NCI-H446 (cell line): ENCODE measurements at regions not wholly inside any gene's neighbourhood (a gene's known extent, or its start where the extent isn't known, plus 50 kb on each side); places are given as distances from the start of the nearest gene placed in this dataset.

ENCODE experiments used
- DNase-seq, 2 experiments: peaks; one replicate each; lab custom pipeline; 2025; lab: John Stamatoyannopoulos, UW

DNA sequence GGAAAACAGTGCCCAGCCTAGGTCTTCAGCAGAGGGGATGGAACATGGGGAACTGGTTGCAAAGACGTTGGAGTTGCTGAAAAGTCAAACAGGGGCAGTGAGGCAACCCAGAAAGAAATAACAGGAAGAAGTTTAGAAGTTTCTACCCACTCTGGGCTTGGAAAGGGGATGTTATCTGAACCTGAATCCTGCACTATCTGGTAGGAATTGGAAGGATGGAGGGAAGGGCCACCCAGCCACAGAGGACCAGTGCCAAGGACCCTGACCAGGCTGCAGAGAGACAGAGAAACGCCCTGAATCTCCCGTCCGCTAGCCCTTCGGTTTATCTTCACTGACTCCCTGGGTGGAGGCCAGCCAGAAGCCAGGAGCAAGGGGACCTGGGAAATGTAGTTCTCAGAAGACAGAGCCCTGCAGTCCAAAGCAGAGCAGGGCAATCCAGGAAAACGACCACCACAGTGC is 217.3 kb upstream of the RREB1 start:
- no peak for DNase-seq

DNA sequence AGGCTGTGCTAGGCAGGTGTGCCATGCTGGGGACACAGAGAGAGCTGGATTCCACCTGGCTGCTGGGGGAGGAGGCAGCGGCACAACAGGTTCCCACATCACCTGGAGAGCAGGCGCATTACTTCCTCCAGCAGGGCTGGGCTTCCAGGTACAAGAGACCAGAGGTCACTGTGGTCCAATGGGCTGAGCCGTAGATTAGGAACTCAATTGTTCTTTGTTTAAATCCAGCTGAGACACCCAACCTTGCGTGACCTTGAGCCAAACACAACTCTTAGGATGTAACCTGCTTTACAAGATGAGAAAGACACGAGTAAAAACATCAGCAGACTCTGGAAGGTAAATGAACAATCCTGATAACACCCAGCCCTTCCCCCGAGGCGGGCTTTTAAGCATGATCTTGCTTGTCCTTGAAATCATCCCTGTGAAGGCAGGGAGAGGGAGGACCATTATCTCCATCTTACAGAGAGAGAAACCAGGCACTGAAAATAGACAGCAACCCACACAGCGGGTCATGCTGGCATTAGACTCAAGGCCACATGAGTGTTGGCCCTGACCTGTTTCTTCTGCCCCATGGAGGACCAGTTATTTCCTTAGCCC is 216.5 kb upstream of the RREB1 start:
- DNase-seq: no peak

DNA sequence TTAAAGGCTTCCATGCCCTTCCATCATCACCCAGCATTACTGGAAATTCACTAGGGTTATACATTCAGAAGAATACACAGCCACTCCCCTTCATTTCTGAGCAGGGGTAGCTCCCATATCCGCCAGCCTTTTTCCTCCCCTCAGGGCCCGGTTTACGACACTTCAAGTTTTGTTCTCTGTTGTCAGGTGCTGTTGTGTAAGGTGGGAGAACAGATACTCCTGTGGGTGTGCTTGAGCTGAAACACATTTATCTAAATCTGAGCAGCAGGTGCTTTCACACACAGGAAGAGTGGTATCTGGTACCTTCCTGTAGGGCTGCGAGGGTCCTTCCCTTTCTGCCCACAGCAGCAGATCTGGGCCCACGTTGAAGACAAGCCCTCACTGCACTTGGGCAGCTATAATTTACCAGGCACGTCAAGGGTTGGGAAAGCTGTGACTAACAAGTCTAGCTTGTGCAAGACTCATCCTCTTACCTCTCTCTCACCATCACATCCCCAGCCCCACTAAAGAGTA is 215.8 kb upstream of the RREB1 start:
- no peak for DNase-seq

DNA sequence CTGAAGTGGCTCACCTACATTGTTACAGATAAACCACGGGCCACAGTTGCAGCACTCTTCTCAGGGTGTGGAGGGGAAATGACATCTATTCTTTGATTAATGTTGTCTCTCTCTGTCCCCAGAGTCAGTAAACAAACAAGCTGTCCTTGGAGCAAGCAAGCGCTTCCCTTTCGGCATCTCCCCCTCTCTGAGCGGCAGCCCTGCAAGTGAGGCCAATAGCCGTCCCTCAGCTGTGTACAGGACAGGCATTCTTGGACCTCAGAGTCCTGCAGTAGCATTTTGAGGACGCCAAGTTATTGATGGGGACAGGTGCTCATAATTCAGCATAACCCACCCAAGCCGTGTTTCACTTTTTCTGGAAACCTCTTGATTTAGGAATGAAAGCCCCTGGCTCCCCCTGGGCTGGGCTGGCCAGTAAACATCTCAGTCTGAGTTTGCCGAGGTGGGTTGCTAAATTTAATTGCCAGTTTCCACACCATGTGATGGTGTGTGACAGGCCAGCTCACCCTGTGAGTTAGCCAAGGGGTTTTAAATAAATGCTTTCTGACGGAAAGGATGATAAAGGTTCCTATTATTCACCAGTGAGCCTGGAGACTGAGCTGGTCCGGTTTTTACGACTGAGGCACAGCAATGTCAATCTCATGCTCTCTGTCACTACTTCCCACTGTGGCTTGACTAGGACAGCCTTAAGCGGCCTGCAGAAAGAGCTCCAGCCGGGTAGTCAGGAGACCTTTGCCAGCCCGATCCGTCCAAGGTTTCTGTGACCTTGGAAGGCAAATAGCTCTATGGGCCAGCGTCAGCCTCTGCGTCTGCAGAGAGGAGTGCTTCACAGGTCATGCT is 214.8 kb upstream of the RREB1 start:
- no peak for DNase-seq

DNA sequence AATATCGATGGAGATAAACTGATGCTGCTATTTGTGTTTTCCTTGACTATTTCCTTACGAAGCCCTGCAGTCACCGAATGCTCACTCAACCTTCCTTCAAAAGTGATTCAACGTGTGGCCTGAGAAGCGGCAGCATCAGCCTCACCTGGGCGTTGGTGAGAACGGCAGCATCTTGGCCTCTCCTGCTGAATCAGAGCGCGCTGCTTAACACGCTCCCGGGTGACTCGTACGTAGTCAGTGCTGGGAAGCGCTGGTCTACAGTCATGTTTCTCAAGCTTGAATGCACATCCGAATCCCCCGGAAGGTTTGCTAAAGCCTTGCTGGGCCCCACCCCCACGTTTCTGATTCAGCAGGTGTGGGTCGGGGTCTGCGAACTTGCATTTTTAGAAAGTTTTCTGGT is 214.1 kb upstream of the RREB1 start:
- DNase-seq: no peak

DNA sequence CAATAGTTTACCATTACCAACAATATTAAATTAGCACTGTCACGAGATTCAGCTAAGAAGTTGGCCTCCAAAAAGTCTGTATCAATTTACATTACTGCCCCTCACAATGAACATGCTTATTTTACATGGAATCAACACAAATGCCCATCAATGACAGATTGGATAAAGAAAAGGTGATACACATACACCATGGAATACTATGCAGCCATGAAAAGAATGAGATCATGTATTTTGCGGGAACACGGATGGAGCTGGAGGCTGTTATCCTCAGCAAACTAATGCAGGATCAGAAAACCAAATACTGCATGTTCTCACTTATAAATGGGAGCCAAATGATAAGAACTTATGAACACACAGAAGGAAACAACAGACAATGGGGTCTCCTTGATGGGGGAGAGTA is 211.8 kb upstream of the RREB1 start:
- DNase-seq: no peak

DNA sequence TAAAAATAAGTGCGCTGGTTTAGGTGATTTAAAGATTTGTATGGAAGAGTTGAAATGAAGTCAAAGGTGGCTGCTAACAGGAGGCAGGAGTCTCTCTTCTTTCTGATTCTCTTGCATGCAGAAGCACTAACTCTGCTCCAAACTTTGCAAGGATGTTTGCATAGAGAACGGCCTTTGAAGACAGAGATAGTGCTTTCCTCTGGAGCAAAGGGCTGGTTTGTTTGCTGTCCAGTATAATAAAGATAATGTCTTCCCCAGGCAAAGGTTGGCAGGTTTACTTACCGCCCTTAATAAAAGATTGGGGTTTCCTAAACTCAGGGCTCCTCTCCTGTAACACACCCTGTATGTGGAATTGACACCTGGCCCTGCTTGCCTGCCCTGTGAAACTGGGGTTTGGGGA is 210.6 kb upstream of the RREB1 start:
- no peak for DNase-seq

DNA sequence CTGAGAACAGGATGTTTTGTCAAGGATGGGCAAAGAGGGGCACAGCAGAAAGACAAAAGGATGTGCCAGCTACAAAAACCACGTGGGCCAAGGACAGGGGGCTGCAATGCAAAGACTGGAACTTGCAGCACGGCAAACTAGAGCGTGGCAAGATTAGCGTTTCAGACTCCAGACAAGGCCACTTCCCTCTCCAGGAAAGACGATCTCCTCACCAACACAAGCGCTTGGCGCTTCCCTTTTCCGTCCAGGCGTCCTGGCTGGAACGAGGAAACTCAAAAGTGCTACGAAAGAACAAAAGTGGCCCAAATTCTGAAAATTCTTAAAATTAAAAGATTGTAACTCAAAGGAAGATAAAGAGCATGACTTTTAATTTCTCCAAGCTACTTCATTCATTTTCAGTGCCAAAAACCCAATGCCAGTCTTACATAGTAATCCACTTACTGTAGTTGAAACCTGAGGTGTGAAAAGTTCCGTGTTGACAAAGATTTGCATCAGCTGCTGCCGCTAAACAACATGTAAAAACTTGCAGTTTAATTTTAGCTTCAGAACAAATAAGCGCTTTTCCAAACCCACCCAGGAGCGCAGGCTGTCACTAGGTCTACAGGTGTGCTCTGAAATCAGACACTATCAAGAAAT is 207.1 kb upstream of the RREB1 start:
- no peak for DNase-seq

DNA sequence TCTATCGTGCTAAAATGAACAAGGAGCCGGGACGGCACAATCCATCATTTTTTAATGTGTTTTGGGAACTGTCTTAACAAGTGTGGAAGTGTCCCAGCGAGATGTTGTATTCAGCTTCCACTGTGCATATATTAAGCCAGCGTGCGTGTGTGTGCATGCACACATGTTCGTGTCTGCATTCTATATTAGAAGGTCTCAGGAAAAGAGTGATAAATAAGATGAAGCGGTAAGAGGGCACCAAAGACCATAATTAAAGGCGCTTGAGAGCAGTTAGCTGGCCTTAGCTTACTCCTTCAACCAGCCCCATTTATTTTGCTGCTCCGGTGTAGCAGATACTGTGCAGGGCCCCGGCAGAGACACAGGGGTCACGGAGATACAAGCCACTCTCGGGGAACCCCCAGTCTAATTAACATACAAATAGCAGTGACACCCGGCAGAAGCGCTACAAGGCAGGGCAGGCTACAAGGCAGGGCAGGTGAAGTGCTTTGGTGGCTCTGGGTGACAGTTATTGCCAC is 206.5 kb upstream of the RREB1 start:
- DNase-seq: no peak

DNA sequence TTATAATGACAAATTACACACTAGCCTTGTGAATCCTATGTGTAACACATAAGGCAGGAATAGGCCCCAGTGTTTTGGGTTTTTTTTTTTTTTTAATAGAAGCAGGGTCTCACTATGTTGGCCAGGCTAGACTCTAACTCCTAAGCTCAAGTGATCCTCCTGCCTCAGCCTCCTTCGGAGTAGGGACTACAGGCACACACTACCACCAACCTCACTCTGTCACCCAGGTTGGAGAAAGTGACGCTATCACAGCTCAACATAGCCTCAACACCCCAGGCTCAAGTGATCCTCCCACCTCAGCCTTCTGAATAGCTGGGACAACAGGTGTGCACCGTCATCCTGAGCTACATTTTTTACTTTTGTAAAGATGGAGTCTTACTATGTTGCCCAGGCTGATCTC is 205.8 kb upstream of the RREB1 start:
- DNase-seq: no peak

DNA sequence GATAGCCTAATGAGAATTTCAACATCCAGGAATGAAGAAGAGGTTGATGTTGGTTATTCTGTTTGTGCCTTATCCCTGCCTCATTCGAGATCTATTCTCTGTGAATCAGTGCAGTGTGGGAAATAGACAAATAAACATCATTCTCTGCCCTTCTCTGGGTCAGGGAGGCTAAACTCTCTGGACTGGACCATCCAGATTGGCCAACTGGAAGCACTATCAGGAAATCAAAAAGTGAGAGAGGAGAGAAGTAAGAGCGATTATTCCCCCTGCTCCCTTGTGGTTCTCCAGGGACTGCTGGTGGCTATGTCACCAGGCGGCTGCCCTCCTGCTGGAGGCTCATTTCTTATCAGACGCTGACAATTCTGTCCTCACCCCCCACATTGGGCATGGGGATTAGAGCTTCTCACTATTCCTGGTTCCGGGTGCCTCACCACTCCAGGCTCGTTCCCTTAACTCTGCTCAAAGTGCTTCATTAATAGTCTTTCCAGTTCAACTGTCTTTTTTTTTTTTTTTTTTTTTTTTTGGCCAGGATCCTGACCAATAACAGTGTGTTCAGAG is 201.7 kb upstream of the RREB1 start:
- DNase-seq: no peak

DNA sequence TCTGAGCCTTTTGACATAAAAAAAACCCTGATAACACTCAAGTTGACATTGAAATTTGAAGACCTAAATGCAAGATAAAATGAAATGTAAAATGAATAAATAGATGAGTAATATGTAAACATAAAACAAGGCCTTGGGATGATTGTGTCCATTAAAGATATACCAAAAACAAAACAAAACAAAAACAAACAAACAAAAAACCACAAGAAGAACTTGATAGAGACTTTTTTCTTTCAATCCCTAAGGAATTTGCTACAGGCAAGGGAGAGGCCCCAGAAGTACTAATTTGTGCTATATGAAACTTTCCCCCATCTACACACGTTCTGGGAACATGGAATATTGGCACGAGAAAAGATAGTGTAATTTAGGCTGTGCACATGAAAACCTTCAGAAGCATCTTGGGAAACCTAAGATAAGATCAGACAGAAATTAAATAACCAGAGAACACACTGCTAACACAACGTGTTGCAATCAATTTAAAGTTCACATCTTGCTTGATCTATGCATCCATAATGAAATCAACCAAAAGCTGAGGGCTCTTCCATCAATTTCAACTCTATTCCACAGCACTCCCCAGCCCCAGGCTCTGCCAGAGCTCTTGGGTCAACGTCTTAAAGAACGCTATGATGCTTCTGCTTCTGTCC is 201.1 kb upstream of the RREB1 start:
- DNase-seq: no peak

DNA sequence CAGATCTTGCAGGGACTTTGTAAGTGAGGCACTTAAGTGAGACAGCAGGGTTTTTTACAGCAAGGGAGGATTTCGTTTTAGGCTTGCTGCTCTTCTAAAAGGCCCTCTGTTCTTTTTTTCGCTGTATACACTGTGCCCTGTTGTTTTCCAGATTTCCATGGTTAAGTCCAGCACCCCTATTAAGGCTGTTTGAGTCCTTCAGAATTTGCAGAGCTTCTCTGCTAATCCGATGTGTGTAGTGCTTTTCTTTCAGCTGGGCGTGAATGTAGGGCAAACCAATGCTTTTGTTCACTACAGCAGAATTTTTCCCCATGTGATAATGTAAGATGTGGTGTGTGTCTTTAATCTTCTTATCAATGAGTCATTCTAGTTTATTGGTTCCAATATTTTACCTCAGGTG is 200.5 kb upstream of the RREB1 start:
- no peak for DNase-seq

DNA sequence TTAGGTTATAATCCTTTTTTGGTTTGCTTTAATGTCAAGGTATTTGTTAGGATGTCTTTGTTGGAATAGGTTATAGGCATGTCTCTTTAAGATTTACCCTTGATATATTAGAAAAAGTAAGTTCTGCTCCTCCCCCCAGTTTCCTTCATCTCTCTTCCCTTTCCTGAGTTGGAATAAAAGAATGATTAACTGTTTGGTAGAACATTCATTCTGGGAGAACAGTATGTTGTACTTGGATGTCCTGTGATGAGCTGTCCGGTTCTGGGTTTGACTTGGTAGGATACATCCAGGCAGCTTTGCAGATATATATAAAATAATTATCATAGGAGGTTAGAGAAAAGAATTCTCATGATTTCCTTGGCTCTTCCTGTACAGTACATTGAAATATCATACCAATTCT is 199.6 kb upstream of the RREB1 start:
- DNase-seq: no peak

DNA sequence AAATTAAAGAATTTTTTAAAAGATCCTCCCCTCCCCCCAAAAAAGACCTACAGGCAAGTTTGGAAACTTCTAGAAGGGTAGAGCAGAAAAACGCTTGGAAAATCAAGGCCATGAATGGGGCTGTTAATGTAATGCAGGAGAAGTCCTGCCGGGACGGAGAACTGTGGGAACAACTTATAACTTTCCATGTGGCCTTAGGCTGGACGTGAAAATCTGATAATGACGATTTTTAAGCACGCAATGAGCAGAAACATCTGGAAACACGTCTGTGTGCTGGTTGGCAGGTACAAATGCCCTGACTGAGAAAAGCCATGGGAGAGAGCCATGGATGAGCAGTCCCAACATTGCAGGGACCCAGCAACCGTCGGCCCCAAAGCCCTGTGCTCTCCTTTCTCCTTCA is 198.7 kb upstream of the RREB1 start:
- DNase-seq: no peak

DNA sequence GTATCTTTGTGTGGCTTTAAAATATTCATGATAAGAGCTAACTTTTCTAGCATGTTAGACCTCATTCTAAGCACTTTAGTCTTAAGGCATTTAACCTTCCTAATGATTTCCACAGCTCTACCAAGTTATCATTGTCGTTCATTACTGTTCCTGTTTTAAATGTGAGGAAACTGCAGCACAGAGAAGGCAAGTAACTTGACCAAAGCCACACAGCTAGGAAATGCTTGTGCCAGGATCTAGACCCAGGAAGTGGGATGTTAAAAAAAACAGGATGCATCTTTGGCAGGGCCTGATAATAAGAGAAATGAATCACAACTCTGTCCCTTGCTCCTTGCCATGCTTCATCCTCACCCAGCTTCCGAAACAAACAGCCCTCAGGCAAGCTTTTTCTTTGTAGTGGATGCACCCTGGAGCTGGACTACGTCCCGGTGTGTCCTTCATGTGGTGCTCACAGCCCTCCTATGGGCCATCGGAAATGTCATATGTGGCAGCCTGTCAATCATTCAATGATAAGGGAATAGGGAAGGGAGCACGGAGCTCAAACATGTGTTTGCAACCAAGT is 196.9 kb upstream of the RREB1 start:
- no peak for DNase-seq

DNA sequence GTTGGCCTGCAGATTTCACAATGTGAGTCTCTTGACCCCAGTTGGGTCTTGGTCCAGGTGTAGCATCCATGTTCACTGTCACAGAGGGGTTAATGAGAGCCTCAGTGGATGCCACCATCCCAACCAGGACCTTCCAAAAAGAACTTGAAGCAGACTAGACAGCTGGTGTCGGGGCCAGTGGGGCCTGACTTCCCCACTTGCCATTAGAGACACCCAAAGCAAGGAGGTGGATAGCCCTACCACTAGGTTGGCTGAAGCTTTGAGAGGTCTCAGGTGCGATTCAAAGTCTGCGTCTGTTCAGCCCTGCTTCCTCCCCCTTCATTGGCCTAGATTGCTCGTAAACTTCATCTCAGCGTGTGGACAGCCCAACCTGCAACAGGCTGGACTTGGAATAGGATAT is 196.4 kb upstream of the RREB1 start:
- no peak for DNase-seq

DNA sequence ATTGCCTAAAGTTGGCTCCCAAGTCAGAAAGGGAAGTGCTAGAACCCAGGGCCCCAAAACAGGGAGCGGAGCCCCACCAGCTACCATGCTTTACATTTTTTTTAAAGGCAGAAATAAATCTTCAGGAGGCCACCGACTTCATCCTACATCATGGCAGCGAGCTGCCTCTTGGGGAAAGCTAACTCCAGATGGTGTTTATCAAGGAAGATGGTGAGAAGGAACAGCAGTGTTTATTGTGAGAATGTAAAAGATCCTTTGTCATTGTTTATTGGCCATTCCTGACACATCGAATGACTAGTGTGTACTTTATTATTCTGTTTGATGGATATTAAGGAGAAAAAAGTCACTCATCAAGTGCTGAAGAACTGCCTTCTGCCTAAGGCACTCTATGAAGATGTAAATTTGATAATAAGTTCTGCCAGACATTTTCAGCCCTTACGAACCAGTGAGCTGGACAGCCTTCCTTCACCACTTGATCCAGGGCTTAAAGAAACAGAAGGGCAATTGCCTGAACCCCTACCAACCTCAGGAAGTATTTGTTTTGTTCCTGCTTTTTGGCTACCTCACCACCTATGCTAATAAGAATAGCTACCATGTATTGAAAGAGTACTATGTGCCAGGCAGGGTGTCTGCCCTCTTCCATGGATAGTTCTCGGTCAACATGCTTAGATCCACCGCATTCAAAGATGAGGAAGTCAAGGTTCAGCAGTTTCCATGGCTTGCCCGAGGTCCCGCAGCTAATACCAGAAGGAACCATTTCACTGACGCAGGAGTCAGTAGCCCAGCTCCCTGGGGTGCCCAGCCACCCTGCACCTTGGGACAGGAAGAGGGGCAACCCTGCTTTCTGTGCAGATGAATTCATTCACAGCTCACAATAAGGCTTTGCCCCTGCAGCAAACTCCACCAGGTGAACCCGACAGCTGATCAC is 194.7 kb upstream of the RREB1 start:
- peak in 1 of 2 experiments; percentile 18 for DNase-seq

DNA sequence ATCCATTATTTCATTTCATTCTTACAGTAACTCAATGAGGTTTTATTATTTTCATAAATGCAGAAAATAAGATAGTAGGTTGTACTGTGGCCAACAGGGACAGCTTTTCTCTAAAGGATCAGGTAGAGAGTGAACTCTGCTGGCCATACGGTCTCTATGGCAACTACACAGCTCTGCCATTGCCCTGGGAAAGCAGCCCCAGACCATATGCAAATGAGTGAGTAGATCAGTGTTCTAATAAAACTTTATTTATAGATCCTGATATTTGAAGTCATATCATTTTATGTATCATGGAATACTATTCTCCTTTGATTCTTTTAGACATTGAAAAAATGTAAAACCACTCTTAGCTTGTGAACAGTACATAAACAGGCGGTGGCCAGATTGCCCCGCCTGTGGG is 192.5 kb upstream of the RREB1 start:
- peak in 1 of 2 experiments; percentile 17 for DNase-seq

DNA sequence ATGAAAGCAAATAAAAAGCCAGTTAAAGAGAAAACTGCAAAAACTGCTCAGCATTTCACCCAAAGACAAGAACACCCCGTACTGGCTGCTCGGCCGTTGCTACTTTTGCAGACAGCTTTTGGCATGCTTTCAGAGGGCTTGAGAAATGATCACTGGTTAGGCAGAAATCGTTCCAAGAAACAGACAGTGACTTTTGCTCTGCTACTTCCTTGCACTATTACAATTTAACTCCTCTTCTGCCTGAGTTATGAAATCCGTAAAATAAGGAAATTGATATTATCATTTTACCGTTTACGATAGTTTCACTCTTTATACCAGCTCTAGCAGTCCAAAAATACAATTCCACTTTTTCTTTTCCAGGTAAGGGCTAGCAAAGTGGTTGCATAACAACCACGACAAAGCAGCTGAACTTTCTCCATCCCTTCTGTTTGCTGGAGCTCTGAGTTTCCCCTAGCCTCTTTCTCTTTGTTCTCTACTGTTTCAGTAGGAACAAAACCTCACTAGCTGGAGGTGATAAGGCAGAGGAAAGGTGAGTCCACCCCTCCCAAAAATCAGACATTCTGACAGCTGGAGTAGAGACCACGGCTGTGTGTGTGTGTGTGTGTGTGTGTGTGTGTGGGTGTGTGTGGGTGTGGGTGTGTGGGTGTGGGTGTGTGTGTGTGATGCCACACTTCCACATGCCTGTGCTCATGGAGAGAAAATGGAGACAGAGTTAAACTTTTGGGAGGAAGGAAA is 191.8 kb upstream of the RREB1 start:
- DNase-seq: peak in 1 of 2 experiments; percentile 63
